Liver (tissue), 2 donors: ENCODE measurements at regions not wholly inside any gene's neighbourhood (a gene's known extent, or its start where the extent isn't known, plus 50 kb on each side); places are given as distances from the start of the nearest gene placed in this dataset.

Source experiments
- MAX ChIP-seq: IDR thresholded peaks from 2 replicates; pipeline ENCODE4 v1.6.1; 2016; ENCODE audit warnings: antibody characterized with exemption
- TAF1 ChIP-seq: conservative IDR thresholded peaks from 2 replicates; pipeline ENCODE4 v1.6.1; 2016; ENCODE audit warnings: antibody characterized with exemption, mild to moderate bottlenecking
- ZBTB33 ChIP-seq: IDR thresholded peaks from 2 replicates; pipeline ENCODE4 v1.6.1; 2016; ENCODE audit warnings: antibody characterized with exemption
- donor health status: healthy.

GRCh38 chr3:72543246-72543645 lies 305.0 kb downstream of the SHQ1 start:
- no peak for TF ChIP-seq ZBTB33
- TF ChIP-seq MAX: no peak
- TF ChIP-seq TAF1: no peak
